PC-9 (cell line): ENCODE measurements at regions not wholly inside any gene's neighbourhood (a gene's known extent, or its start where the extent isn't known, plus 50 kb on each side); places are given as distances from the start of the nearest gene placed in this dataset.

Experiments used
- EZH2 ChIP-seq: fragments of 200-600 bp; sonication (generic); IDR thresholded peaks from 2 replicates; pipeline ENCODE4 v1.8.0; 2017; ENCODE audit warnings: antibody characterized with exemption, low read depth
- TF ChIP-seq, protein P1 (sequence below): fragments of 200-600 bp; sonication (generic); conservative IDR thresholded peaks from 2 replicates; pipeline ENCODE4 v1.6.1; 2017; ENCODE audit warnings: mixed run types, antibody characterized with exemption, mild to moderate bottlenecking, moderate library complexity

DNA sequence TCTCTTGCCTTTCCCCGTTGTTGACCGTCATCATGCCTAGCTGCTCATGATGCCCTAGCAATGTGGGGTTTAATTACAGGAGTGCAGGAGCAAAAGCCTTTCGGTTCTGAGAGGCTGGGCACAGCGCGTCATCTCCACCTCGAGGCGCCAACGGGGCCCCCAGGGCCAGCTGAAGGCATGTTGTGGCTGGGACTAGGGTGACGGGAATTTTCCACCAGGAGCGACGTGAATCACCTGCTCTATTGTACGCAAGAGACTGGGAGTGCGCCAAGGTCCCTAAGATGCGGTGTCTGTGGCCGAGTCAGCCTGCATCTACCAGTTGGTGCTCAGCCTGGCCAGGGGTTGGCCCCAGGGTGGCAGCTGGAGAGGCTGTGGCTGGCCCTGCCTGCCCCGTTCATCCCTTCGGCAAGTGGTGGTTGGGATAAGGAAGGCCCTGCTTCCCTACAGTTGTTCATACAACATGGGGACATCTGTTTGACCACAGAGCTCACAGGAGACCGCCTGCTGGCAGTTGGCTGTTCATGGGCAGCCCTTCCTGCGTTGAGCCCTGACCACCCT lies 1175.6 kb downstream of the BRD1 start:
- no peak for TF ChIP-seq EZH2
- TF ChIP-seq, protein P1, sequence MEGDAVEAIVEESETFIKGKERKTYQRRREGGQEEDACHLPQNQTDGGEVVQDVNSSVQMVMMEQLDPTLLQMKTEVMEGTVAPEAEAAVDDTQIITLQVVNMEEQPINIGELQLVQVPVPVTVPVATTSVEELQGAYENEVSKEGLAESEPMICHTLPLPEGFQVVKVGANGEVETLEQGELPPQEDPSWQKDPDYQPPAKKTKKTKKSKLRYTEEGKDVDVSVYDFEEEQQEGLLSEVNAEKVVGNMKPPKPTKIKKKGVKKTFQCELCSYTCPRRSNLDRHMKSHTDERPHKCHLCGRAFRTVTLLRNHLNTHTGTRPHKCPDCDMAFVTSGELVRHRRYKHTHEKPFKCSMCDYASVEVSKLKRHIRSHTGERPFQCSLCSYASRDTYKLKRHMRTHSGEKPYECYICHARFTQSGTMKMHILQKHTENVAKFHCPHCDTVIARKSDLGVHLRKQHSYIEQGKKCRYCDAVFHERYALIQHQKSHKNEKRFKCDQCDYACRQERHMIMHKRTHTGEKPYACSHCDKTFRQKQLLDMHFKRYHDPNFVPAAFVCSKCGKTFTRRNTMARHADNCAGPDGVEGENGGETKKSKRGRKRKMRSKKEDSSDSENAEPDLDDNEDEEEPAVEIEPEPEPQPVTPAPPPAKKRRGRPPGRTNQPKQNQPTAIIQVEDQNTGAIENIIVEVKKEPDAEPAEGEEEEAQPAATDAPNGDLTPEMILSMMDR = no peak
